ENCODE measurements at regions not wholly inside any gene's neighbourhood (a gene's known extent, or its start where the extent isn't known, plus 50 kb on each side); places are given as distances from the start of the nearest gene placed in this dataset.

DNA sequence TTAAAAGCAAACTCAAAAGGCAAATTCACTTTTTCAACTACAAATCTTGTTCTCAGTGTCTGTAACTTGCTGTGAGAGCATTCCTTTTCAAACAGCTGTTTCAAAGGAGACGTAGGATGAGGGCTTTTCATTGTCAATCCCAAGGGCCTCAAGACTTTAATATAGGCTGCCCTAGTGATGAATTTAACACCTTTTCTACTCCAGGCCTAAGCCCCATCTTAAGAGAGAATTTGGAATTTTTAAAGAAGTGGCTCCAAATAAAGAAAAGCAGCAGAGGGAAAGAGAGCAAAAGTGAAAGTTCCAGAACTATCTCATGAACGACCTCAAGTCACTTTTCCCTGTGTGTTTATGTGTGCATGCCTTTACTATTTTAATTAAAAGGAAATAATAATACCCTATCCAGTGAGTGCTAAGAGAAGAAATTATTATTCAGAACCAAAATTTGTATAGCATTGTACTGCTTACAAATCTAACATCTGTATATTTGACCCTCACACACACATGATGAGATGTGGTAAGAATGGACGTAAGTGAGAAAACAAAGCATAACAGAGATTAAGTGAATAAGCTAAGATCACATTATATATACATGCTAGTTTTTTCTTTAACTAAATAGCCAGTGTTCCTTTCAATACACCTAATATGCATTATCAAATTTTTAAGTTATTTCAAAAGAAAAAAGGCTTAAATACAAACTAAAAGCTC lies 196.4 kb downstream of the VGLL3 start:
- H4K20me1 ChIP-seq (ENCODE audit: insufficient read depth, low read length), result no peaks in the 10 kb centered on the region
- BruUV-seq (replicated peaks), result no TSS peak
- no CpG with 5 or more reads among the region's 3 CpGs for WGBS, 2 experiments (ENCODE audit: extremely low coverage in 2 of 2, insufficient read length in 1 of 2)
- H2BK20ac ChIP-seq (ENCODE audit: low read depth, low read length), result peak overlapping the region; percentile 89
- peak overlapping the region; percentile 88 to 95 for H4K8ac ChIP-seq (ENCODE audit: low read depth in 2 of 2, low read length in 2 of 2)
- H3K9me3 ChIP-seq (ENCODE audit: control insufficient read depth, insufficient read depth, low read length), result no peaks in the 10 kb centered on the region
- peak overlapping the region; percentile 97 for H3K56ac ChIP-seq (ENCODE audit: extremely low read depth, insufficient read depth, low read length)
- H2BK5ac ChIP-seq (ENCODE audit: low read depth, low read length, poor library complexity, severe bottlenecking), result peak overlapping the region; percentile 91
- peak; percentile 33 for ATAC-seq (ENCODE audit: low read depth)
- peak overlapping the region; percentile 37; the same call in 1 of the 2 replicates for H3K4me3 ChIP-seq (ENCODE audit: insufficient read depth, low read depth, low read length)
- ChIA-PET CTCF (interaction anchor here (0.8 kb wide), 1 partner anchor 9 kb away, joined by 3 read pairs; no protein-coding TSS in a partner anchor), POLR2A (ENCODE audit: unreplicated experiment) (interaction anchor here (0.6 to 1.0 kb wide), 3 partner anchors 191 to 248 kb away, joined by 3 to 8 read pairs (median 7); partner anchors contain the start of gene VGLL3)
- H2AK5ac ChIP-seq (ENCODE audit: low read depth, low read length), result peak overlapping the region; percentile 57
- peak; percentile 32; the same call in 1 of the 2 replicates for TF ChIP-seq CEBPB (IDR thresholded peaks at IDR 0.05; ENCODE audit: low read depth, low read length)
- TF ChIP-seq, protein P1, sequence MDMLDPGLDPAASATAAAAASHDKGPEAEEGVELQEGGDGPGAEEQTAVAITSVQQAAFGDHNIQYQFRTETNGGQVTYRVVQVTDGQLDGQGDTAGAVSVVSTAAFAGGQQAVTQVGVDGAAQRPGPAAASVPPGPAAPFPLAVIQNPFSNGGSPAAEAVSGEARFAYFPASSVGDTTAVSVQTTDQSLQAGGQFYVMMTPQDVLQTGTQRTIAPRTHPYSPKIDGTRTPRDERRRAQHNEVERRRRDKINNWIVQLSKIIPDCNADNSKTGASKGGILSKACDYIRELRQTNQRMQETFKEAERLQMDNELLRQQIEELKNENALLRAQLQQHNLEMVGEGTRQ (IDR thresholded peaks at IDR 0.05; ENCODE audit: low read depth, low read length), result no peak
- peak overlapping the region; percentile 94 for H2BK120ac ChIP-seq (ENCODE audit: low read depth, low read length)
- DNase-seq, result peak; percentile 59
- H3K4ac ChIP-seq (ENCODE audit: low read depth, low read length), result peak overlapping the region; percentile 76; the same call in 1 of the 2 replicates
- H3K9ac ChIP-seq (ENCODE audit: low read depth, low read length), result peak overlapping the region; percentile 98
- no peaks in the 10 kb centered on the region for H3K27me3 ChIP-seq (ENCODE audit: control insufficient read depth, insufficient read depth, low read length)
- H4K91ac ChIP-seq (ENCODE audit: insufficient read depth, low read depth, low read length), result peak overlapping the region; percentile 89
- in situ Hi-C loops (cut with MboI; ENCODE audit: low sequenced_read_pairs), result loop anchor here (10.0 kb wide), 1 partner anchor 140 kb away; no protein-coding TSS in a partner anchor
- no peaks in the 10 kb centered on the region for H3K9me1 ChIP-seq (ENCODE audit: insufficient read depth, low read length)
- peak overlapping the region; percentile 63 for H3K23ac ChIP-seq (ENCODE audit: low read depth, low read length)
- H3K18ac ChIP-seq (ENCODE audit: low read depth, low read length), result peak overlapping the region; percentile 99
- peak overlapping the region; percentile 94 for H4K5ac ChIP-seq (ENCODE audit: low read depth, low read length)
- peak overlapping the region; percentile 72 for H3K14ac ChIP-seq (replicated peaks; ENCODE audit: low read depth, low read length)
- H3K27ac ChIP-seq (ENCODE audit: insufficient read depth, low read length), result peak overlapping the region; percentile 85
- intact Hi-C loops (cut with micrococcal nuclease), result loop anchor here (5.0 kb wide), 1 partner anchor 63 kb away; no protein-coding TSS in a partner anchor
- no peaks in the 10 kb centered on the region for H3K36me3 ChIP-seq (ENCODE audit: control insufficient read depth, insufficient read depth, low read length)
- dilution Hi-C loops (cut with HindIII; ENCODE audit: low sequenced_read_pairs, unreplicated experiment), result no loop called here
- peak overlapping the region; percentile 65; the same call in 1 of the 3 replicates for H2BK15ac ChIP-seq (ENCODE audit: low read depth, low read length)
- no peak overlapping the region for H2AK9ac ChIP-seq (replicated peaks; ENCODE audit: low read depth, low read length, poor library complexity)
- H3K4me2 ChIP-seq (ENCODE audit: low read depth, low read length), result peak overlapping the region; percentile 94
- H3K4me1 ChIP-seq (ENCODE audit: control insufficient read depth, insufficient read depth, low read length), result peaks cover 5% of the 10 kb centered on the region; the same call in 1 of the 2 replicates
- no peak overlapping the region for H2AFZ ChIP-seq (replicated peaks; ENCODE audit: low read length, poor library complexity)
- no peaks in the 10 kb centered on the region for H3K79me1 ChIP-seq (ENCODE audit: low read depth in 1 of 2, low read length in 2 of 2)
